ENCODE measurements at regions not wholly inside any gene's neighbourhood (a gene's known extent, or its start where the extent isn't known, plus 50 kb on each side); places are given as distances from the start of the nearest gene placed in this dataset.

DNA sequence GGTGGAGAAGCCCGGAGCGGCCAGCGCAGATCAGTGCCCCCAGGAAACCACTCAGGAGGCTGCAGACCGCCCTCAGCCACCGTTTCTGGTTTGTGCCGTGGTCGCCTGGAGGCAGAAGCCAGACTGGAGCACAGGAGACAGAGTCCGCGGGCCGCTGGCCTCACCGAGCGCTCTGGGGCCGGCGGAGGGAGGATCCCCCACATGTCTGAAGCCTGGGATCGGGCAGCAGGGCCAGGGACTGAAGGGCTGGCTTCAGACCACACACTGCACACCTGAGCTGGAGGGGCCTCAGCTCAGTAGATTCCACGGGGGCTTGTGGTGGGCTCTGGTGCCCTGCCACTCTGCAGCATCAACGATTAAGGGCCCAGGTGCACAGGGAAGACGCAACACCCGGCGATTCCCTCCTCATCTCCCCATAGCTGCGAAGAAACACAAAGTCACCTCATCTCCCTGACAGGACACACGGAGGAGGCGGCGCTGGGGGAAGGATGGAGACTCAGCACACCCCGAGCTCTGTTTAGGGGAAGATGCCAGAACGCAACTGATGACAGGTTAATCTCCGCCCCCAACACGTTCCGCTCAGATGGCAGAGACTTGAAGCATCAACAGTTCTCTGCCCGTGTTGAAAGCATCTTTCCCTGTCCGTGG, 408.1 kb downstream of the GALR1 start:
- DNase-seq (ENCODE audit: low read depth in 2 of 2): no peak

DNA sequence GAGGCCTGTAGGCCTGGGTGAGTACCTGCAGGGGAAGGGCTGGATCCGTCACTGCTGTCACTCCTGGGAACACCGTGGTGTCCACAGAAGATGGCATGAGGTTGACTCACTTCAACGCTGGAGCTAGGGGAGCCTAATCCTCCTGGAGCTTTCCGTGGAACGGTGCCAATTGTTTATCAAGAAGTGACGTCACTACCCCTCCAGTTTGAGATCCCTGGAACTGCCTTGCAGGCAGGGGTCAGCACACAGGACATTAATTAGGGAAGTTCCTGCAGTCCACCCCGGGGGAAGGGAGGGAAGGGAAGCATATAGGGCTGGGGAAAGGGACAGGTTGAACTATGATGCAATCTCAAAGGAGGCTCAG, 408.6 kb downstream of the GALR1 start:
- DNase-seq (ENCODE audit: low read depth in 2 of 2): no peak

DNA sequence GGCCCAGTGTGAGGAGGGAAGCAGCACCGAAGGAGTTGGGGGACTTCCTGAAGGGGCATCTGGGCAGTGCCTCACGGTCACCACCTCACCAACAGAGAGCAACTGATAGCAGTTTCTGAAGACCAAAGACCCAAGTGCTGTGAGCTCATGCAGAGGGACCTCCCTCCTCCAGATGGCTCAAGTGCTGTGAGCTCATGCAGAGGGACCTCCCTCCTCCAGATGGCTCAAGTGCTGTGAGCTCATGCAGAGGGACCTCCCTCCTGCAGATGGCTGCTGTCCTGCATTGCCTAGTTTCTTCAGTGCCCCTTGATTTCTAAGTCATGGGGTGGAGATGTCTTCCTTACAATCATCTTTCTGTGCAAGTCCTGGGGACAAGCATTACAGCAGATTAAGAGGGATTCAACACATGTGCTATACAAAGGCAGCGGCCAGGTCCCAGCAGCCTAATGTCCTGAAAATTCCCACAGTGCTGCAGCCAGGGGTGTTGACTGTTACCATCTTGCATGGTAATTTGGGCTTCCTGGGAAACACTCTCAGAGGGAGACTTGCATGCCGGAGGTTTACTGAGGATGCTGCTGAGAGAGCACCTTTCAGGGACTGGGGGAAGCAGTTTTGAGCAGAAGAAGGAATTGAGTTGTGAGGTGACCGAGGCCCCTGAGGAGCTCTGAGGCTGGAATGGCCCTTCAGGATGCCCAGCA, 409.3 kb downstream of the GALR1 start:
- no peak for DNase-seq (ENCODE audit: low read depth in 2 of 2)

DNA sequence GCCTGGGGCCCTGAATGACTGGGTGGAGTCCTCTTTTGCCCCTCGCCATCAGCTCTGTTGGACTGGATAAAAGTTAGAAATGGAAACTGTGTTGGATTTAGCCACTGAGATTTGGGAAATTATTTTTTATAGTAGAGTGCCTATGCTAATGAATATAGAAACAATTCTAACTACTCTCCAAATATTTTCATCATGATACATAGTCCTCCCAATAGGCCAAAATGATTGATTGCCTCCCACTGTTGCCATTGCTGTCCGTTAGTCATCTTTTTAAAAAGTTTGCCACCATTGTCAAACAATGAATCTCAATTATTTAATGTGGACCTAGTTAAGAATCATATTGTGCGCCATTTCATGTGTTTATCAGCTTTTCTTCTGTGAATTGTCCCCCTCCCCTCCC, 417.0 kb downstream of the GALR1 start:
- no peak for DNase-seq (ENCODE audit: low read depth in 2 of 2)

DNA sequence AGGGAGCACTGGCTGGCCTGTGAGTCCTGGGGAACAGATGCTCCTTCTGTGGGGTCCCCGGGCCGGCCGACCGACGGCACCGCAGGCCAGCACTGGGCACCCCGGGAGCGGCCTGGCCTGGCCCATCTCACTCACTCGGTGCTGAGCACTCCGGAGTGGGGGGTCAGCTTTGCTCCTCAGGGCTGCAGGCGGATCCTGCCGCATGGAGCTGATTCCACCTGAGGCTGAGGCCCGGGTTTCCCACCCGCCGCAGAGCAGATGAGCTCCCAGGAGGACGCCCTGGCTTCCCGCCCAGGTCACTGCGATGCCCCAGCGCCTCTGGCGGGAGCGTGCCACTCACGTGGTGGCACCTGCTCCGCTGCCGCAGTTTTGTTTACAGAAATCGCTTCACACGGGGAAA, 418.6 kb downstream of the GALR1 start:
- no peak for DNase-seq (ENCODE audit: low read depth in 2 of 2)

DNA sequence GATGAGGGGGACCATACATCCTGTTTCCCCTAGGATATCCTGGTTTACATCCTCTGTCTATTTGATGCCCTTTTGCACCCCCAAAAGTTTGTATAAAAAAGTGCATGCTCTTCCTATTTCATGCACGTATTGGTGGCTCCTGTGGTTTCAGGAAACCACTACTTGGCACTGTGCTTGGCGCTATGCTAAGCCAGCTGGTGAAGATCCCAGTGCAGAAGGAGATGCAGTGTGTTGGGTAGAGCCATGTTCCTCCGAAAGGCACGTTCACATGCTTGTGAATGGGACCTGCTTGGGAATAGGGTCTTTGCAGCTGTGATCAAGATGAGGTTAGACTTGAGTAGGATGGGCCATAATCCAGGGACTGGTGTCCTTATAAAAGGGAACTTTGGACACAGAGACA, 419.7 kb downstream of the GALR1 start:
- DNase-seq (ENCODE audit: low read depth in 2 of 2): no peak

DNA sequence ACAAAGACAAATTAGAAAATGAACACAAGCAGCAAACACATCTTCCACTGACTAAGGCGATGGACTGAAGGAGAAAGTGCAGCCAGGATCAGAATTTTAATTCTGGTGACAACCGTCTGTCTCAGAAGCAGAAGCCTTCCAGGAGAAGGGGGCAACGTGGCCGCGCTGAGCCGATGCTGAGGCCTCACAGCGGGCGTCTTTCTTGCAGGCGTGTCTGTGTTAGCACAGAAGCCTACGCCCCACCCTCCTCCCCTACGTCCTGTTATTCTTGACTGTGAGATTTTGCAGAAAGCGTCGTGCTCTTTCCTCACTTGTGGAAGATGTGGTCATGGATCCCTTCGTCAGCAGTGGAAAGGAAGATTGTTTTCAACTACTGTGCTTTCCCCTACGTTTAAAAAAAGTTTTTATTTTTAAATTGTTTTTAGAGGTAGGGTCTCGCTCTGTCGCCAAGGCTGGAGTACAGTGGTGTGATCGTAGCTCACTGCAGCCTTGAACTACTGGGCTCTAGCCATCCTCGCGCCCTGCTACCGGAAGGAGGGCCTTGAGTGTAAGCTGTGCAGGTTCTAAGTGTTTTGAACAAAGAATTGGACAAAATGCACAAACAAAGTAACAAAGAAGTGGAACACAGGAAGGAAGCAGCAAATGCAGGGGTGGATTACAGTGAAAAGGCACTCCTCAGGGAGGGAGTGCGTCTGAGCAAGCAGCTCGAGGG, 422.0 kb downstream of the GALR1 start:
- no peak for DNase-seq (ENCODE audit: low read depth in 2 of 2)

DNA sequence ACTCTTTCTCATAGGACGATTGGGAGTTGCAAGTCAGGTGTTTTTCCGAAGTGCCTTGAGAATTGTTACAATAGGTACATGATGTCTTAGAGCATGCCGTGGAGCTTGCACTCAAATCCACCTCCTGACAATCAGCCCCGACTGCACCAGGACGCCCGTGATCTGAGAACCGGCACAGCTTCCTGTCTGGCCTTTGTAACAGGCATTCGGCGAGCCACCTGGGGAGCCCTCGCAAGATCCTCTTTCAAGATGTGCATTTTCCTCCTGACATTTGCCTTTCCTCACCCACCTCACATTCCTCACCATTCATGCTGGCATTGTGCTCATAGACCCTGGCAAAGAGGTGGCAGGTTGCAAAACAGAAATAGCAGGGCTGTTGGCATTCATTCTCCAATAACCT, 427.3 kb downstream of the GALR1 start:
- DNase-seq (ENCODE audit: low read depth in 2 of 2): no peak

DNA sequence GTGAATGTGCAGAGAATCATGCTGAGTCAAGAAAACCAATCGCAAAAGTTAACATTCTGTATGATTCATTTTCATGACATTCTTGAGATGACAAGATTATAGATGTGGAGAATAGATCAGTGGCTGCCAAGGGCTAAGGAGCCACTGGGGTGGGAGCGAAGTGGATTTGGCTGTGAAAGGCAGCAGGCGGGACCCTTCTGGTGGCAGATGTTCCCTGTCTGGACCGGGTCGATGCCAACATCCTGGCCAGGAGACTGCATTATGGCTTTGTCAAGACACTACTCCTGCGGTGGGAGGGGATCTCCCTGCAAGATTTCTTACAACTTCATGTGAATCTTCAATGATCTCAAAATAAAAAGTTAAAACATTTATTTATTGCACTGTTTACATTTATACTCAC, 427.9 kb downstream of the GALR1 start:
- DNase-seq (ENCODE audit: low read depth in 2 of 2): no peak

DNA sequence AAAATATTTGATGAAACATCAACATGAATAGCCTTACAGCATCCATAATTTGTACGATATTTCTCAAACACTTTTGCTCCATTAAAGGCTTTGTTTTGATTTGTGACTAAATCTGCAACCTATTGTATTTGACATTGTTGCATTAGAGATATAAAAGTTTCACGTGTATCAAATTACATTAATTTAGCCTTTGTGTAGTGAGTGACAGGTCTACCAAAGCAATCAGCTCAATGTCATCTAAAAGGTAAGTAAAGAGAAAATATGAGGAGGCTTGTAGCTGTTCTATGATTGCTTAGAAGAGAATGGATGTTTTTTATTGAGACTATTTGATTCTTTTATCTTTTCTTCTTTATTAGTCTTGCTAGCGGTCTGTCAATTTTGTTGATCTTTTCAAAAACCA, 430.2 kb downstream of the GALR1 start:
- no peak for DNase-seq (ENCODE audit: low read depth in 2 of 2)

DNA sequence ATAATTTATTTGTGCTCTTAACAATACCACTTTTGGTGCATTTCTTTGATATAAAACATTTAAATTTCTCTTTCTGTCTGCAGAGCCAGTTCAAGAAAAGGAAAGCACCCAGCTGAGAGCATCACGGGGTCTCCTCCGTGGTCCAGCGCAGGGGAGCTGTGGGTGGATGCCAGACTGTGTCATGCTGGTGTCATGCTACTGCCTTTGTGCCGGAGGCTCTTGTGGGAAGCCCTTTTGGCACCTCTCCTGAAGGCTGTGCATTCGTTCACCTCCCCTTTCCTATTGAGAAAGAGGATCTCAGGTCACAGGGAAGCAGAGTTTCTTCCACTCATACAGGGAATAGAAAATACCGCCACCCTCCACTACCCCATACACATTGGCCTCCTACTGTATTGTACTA, 450.4 kb downstream of the GALR1 start:
- no peak for DNase-seq (ENCODE audit: low read depth in 2 of 2)

DNA sequence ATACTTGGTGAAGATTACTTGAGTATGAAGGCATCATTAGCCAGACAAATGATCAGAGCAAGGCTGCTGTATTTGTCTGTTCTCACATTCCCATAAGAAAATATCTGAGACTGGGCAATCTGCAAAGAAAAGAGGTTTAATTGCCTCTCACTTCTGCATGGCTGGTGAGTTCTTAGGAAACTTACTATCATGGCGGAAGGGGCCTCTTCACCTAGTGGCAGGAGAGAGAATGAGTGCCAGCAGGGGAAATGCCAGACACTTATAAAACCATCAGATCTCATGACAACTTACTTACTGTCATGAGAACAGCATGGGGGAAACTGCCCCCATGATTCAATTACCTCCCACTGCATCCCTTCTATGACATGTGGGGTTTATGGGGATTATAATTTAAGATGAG, 452.3 kb downstream of the GALR1 start:
- no peak for DNase-seq (ENCODE audit: low read depth in 2 of 2)

DNA sequence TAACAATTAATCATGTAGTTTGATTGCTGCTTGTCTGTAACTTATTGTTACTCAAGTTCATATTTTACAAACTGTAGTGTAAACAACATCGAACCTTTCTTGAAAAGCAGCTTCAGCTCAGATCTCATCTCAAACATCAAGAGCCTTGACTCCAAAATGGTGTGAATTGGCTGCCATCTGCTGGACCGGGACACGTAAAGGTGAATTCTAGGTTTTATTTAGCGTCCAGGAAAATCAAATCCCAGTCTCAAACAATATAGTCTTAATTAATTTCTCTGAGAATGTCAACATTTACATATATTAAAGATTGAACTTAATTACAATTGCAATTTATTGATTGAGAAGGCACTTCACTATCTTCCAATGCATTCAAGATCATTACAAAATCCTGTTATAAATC, 453.0 kb downstream of the GALR1 start:
- DNase-seq (ENCODE audit: low read depth in 2 of 2): no peak

DNA sequence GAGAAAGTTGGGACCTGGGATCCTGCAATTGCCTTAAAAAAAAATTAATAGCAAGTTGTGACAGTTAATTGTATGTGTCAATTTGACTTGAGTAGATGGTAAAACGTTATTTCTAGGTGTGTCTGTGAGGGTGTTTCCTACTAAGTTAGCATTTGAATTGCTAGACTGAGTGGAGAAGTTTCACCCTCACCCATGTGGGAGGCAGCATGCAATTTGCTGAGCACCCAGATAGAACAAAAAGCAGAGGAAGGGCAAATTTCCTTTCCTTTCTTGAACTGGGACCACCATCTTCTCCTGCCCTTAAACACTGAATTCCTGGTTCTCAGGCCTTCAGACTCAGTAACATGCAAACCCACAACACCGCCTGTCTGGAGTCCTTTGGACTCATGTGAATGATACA, 455.7 kb downstream of the GALR1 start:
- DNase-seq (ENCODE audit: low read depth in 2 of 2): no peak

DNA sequence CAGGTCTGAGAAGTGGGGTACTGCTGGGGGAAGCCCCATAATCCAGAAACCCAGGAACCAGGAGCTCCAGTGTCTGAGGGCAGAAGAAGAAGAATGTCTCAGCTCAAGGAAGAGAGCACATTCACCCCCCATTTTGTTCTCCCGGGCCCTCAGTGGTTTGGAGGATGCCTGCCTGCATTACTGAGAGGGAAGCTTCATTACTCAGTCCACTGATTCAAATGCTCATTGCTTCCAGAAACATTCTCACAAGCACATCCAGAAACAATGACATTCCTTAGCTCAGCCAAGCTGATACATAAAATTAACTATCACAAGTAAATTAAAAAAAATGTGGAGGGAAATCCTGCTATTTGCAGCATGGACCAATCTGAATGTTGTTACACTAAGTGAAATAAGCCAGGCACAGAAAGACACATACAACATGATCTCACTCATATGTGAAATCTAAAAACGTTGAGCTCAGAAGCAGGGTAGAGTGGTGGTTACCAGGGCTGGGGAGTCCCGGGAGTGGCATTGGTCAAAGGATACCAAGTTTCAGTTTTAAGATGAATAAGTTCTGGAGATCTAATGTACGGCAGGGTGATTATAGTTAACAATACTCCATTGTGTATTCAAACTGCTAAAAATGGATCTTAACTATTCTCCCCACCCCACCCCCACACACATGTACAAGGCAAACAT, 459.3 kb downstream of the GALR1 start:
- no peak for DNase-seq (ENCODE audit: low read depth in 2 of 2)

DNA sequence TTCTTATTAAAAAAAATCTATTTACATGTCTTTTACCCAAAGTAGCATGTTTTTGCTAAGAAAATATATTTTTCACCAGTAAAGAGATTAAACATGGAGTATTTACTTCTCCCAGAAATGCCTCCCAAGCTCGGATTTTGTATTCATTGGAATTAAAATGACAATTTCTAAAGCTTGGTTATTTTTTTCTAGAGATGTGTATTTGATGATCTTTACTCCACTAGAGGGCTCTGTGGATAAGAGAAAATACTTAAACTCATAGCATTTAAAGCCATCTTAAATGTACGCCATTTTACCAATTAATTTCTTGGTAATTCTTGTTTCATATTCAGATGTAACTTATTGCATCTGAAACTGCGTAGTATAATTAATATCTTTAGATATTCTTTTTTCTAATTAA, 461.4 kb downstream of the GALR1 start:
- no peak for DNase-seq (ENCODE audit: low read depth in 2 of 2)

DNA sequence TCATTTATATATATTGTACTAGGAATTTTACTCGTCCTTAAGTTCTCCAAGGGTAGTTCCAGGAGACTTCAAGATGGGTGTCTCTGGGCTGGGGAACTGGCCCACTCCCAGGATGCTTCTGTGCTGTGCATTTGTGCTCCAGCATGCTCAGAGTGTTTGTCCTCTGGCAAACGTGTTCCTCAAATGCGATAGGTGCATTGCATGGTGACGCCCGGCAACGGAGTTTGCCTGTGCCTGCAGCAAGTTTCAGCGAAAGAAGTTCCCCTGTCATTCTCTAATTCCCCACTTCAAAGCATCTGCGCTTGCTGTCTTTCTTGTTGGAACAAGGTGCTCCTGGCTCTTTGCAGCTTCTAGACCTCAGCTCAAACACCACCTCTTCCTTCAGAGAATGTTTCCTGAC, 465.1 kb downstream of the GALR1 start:
- DNase-seq (ENCODE audit: low read depth in 2 of 2): no peak

DNA sequence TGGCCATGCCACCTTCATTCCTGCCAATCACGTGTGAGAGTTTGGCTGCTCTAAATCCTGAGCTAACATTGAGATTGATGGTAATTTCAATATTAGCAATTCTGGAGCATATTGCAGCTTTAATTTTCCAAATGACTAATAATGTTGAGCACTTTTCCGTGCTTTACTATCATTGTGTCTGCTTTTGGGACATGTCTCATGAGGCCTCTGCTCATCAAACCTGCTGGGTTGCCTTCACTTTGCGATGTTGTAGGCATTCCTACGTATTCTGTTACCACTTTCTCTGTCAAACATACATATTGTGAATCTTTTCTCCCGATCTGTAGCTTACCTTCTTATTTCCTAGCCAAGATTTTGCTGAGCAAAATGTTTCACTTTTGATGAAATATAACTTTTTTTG, 466.6 kb downstream of the GALR1 start:
- DNase-seq (ENCODE audit: low read depth in 2 of 2): no peak

DNA sequence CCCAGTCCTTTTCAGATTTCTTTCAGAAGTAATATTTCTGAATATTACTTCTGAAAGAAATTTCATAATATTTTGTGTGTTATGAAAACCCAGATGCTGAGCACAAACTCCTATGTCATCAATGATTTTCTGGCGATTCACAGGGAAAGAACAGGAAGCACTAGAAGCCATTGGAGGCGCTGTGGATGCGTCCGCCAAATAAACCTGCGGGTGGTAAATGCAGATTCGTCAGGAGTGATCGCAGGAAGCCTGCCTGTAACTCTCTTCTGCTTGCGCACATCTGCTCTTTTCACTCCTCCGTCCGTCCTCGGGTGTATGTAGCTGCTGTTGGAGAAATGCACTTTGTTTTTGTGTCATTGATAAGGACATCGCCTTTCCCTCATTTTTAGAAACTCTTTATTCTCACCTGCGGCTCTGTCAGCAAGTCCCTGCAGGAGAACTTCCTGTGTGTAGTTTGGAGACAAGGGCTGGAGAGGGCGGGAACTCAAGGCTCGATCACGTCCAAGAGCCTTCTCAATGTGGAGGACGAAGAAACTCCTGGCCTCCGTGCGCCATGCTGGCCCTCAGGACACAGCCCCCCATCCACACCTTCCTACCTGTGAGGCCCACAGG, 483.8 kb downstream of the GALR1 start:
- DNase-seq (ENCODE audit: low read depth in 2 of 2): no peak

DNA sequence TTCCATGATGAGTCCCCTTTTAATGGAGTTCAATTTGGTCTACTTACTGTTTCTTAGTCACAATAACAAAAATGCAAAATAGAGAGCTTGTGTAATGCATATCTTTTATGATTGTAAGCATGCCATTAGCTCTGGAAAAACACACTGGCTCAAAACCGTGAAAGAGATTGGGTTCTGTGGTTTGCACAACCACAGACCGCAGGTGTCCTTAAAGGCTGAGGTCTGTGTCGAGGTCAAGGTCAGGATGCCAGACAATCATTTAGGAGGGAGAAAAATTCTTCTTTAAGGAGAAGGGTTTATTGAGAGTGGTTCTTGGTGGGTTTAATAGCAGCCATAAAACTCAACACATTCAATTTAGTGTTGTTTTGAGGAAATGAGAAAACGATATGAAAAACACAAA, 487.2 kb downstream of the GALR1 start:
- DNase-seq (ENCODE audit: low read depth in 2 of 2): no peak

DNA sequence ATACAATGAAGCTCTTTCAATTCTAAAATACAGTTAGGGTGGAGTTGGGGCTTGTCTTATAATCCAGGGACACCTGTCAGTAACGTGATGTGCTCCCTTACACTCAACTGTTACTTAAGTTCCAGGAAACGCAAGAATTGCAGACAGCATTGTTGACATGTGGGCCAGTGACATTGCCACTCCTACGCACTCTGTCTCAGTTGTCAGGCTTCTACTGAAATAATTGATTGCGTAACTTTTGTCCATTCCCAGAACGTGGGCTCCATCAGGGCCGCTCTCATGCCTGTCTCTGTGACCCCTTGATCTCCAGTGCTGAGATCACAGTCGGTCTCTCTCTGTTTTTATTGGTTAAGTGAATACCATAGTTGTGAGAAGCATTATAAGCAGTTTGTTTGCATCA, 487.8 kb downstream of the GALR1 start:
- no peak for DNase-seq (ENCODE audit: low read depth in 2 of 2)

DNA sequence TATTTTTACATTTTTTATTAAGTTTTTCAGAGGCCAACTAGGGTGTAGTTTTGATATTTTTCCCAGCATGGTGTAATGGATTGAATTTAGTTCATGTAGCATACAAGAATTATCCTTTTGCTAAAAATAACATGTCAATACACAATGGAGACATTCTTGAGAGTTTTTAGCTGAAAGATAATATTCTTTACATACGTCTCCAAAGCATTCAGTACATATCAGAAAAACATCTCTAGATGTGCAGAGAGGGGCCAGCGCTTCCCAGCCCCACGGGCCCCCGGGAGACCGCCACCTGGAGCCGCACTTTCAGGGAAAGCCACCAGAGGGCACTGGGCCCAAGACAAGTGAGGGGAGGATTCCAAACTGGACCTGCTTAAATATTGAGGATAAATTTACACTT, 499.4 kb downstream of the GALR1 start:
- no peak for DNase-seq (ENCODE audit: low read depth in 2 of 2)

Data from stimulated activated CD4-positive, alpha-beta T cell treated with anti-CD3 and anti-CD28 coated beads, Interleukin-12 subunit alpha, Interleukin-12 subunit beta, amount 100 ng/mL, for 24 hours (primary cell).